HepG2 (cell line): ENCODE measurements at regions not wholly inside any gene's neighbourhood (a gene's known extent, or its start where the extent isn't known, plus 50 kb on each side); places are given as distances from the start of the nearest gene placed in this dataset.
A peak's percentile ranks its signal among the peaks of the same experiment; 100 is the strongest.

Experiments
- BRCA1 ChIP-seq: sonication (generic); formaldehyde crosslinking; IDR thresholded peaks from 2 replicates; pipeline ENCODE4 v1.4.0; 2020; ENCODE audit warnings: missing genetic modification reagents
- CTCF ChIP-seq: sonication (generic); formaldehyde crosslinking; IDR thresholded peaks from 2 replicates; pipeline ENCODE4 v1.5.0; 2020; ENCODE audit warnings: mild to moderate bottlenecking, missing genetic modification reagents, moderate library complexity
- ELF1 ChIP-seq: sonication (generic); formaldehyde crosslinking; IDR thresholded peaks from 2 replicates; pipeline ENCODE4 v1.4.0; 2020; ENCODE audit warnings: missing genetic modification reagents
- GATA4 ChIP-seq: sonication (generic); IDR thresholded peaks from 2 replicates; pipeline ENCODE4 v1.6.1; 2016; ENCODE audit warnings: antibody characterized with exemption, low read depth, borderline replicate concordance
- GTF3A ChIP-seq: sonication (generic); formaldehyde crosslinking; conservative IDR thresholded peaks from 2 replicates; pipeline ENCODE4 v1.4.0; 2020; ENCODE audit warnings: mild to moderate bottlenecking, missing genetic modification reagents
- JUN ChIP-seq: sonication (generic); formaldehyde crosslinking; IDR thresholded peaks from 2 replicates; pipeline ENCODE4 v1.4.0; 2020; ENCODE audit warnings: mild to moderate bottlenecking, missing genetic modification reagents
- NFYB ChIP-seq: sonication (generic); formaldehyde crosslinking; IDR thresholded peaks from 2 replicates; pipeline ENCODE4 v1.4.0; 2020; ENCODE audit warnings: missing genetic modification reagents
- PHF8 ChIP-seq: sonication (generic); formaldehyde crosslinking; IDR thresholded peaks from 2 replicates; pipeline ENCODE4 v1.5.0; 2020; ENCODE audit warnings: missing genetic modification reagents
- PRPF4 ChIP-seq: fragments of 200-400 bp; formaldehyde crosslinking; IDR thresholded peaks from 2 replicates; pipeline ENCODE4 v1.6.1; 2016; ENCODE audit warnings: low read length, low read depth; ENCODE audit not compliant: poor library complexity, severe bottlenecking
- TOE1 ChIP-seq: sonication (generic); formaldehyde crosslinking; IDR thresholded peaks from 2 replicates; pipeline ENCODE4 v1.4.0; 2020; ENCODE audit warnings: mild to moderate bottlenecking, missing genetic modification reagents
- TOPORS ChIP-seq: sonication (generic); formaldehyde crosslinking; IDR thresholded peaks from 2 replicates; pipeline ENCODE4 v1.8.0; 2023; ENCODE audit warnings: mild to moderate bottlenecking, missing genetic modification reagents
- USF2 ChIP-seq, 2 experiments: sonication (generic) in 1 of 2; formaldehyde crosslinking in 1 of 2; IDR thresholded peaks; 2 replicates each; pipeline versions ENCODE4 v1.5.1 to v1.6.1; 2011 to 2020; ENCODE audit warnings: borderline replicate concordance in 1 of 2, low read depth in 1 of 2, low read length in 1 of 2, mild to moderate bottlenecking in 1 of 2, missing genetic modification reagents in 1 of 2, moderate library complexity in 1 of 2
- YY1 ChIP-seq: IDR thresholded peaks from 2 replicates; pipeline ENCODE4 v1.6.1; 2011; ENCODE audit warnings: low read length, low read depth, moderate library complexity, mild to moderate bottlenecking; ENCODE audit not compliant: insufficient read depth, insufficient replicate concordance
- ZBTB37 ChIP-seq: sonication (generic); formaldehyde crosslinking; IDR thresholded peaks from 2 replicates; pipeline ENCODE4 v1.4.0; 2020; ENCODE audit warnings: mild to moderate bottlenecking, missing genetic modification reagents
- ZNF343 ChIP-seq: sonication (generic); formaldehyde crosslinking; IDR thresholded peaks from 2 replicates; pipeline ENCODE4 v1.4.0; 2020; ENCODE audit warnings: mild to moderate bottlenecking, missing genetic modification reagents
- ZNF629 ChIP-seq: sonication (generic); formaldehyde crosslinking; conservative IDR thresholded peaks from 2 replicates; pipeline ENCODE4 v1.5.0; 2020; ENCODE audit warnings: missing genetic modification reagents
- ZNF773 ChIP-seq: sonication (generic); formaldehyde crosslinking; IDR thresholded peaks from 2 replicates; pipeline ENCODE4 v1.4.0; 2020; ENCODE audit warnings: missing genetic modification reagents, borderline replicate concordance
- TF ChIP-seq, protein P1 (sequence below): sonication (generic); formaldehyde crosslinking; conservative IDR thresholded peaks from 2 replicates; pipeline ENCODE4 v1.8.0; 2022; ENCODE audit warnings: low read depth, missing genetic modification reagents
- TF ChIP-seq, protein P2 (sequence below): sonication (generic); formaldehyde crosslinking; IDR thresholded peaks from 2 replicates; pipeline ENCODE4 v1.8.1; 2023; ENCODE audit warnings: mild to moderate bottlenecking, inconsistent platforms, moderate library complexity, missing genetic modification reagents, borderline replicate concordance
- TF ChIP-seq, protein P3 (sequence below): sonication (generic); formaldehyde crosslinking; IDR thresholded peaks from 2 replicates; pipeline ENCODE4 v1.5.0; 2020; ENCODE audit warnings: mild to moderate bottlenecking, missing genetic modification reagents

- TF ChIP-seq PRPF4 (no peak), GTF3A (no peak), ELF1 (CRISPR knock-in tag) (no peak), GATA4 (no peak), USF2 (IDR thresholded peaks at IDR 0.05; ENCODE audit: low read depth, low read length) (no peak), USF2 (CRISPR knock-in tag; IDR thresholded peaks at IDR 0.05; ENCODE audit: borderline replicate concordance) (no peak), YY1 (peak; percentile 35), TOPORS (CRISPR knock-in tag) (no peak), BRCA1 (CRISPR knock-in tag) (no peak), ZNF773 (CRISPR knock-in tag) (no peak), JUN (CRISPR knock-in tag) (no peak), NFYB (CRISPR knock-in tag) (peak; percentile 63), TOE1 (no peak), ZBTB37 (CRISPR knock-in tag) (no peak), ZNF343 (CRISPR knock-in tag) (no peak), ZNF629 (no peak), PHF8 (CRISPR knock-in tag) (no peak), CTCF (CRISPR knock-in tag) (peak; percentile 65)
- TF ChIP-seq, protein P1, sequence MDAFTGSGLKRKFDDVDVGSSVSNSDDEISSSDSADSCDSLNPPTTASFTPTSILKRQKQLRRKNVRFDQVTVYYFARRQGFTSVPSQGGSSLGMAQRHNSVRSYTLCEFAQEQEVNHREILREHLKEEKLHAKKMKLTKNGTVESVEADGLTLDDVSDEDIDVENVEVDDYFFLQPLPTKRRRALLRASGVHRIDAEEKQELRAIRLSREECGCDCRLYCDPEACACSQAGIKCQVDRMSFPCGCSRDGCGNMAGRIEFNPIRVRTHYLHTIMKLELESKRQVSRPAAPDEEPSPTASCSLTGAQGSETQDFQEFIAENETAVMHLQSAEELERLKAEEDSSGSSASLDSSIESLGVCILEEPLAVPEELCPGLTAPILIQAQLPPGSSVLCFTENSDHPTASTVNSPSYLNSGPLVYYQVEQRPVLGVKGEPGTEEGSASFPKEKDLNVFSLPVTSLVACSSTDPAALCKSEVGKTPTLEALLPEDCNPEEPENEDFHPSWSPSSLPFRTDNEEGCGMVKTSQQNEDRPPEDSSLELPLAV (CRISPR knock-in tag) = no peak
- TF ChIP-seq, protein P2, sequence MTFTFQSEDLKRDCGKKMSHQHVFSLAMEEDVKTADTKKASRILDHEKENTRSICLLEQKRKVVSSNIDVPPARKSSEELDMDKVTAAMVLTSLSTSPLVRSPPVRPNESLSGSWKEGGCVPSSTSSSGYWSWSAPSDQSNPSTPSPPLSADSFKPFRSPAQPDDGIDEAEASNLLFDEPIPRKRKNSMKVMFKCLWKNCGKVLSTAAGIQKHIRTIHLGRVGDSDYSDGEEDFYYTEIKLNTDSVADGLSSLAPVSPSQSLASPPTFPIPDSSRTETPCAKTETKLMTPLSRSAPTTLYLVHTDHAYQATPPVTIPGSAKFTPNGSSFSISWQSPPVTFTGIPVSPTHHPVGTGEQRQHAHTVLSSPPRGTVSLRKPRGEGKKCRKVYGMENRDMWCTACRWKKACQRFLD = no peak
- TF ChIP-seq, protein P3, sequence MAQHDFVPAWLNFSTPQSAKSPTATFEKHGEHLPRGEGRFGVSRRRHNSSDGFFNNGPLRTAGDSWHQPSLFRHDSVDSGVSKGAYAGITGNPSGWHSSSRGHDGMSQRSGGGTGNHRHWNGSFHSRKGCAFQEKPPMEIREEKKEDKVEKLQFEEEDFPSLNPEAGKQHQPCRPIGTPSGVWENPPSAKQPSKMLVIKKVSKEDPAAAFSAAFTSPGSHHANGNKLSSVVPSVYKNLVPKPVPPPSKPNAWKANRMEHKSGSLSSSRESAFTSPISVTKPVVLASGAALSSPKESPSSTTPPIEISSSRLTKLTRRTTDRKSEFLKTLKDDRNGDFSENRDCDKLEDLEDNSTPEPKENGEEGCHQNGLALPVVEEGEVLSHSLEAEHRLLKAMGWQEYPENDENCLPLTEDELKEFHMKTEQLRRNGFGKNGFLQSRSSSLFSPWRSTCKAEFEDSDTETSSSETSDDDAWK (CRISPR knock-in tag) = no peak
Observed at GRCh38 chr9:78821126-78821822, 524.3 kb downstream of the PSAT1 start (continued).
